Transverse colon (tissue), 4 donors: ENCODE measurements at regions not wholly inside any gene's neighbourhood (a gene's known extent, or its start where the extent isn't known, plus 50 kb on each side); places are given as distances from the start of the nearest gene placed in this dataset.

Source experiments
- CTCF ChIP-seq, 5 experiments: fragments of 200-600 bp in 3 of 5; fragments of 450-650 bp in 2 of 5; sonication (generic) in 3 of 5; IDR thresholded peaks; 1 replicate in 2 of 5; 2 replicates in 3 of 5; pipeline ENCODE4 v1.5.1; 2016 to 2017; ENCODE audit warnings: antibody characterized with exemption in 5 of 5, inconsistent platforms in 3 of 5, mild to moderate bottlenecking in 2 of 5, moderate library complexity in 1 of 5
- EP300 ChIP-seq: sonication (generic); formaldehyde crosslinking; IDR thresholded peaks from one replicate; pipeline ENCODE4 v1.6.1; 2017; ENCODE audit warnings: antibody characterized with exemption, low read depth
- POLR2A ChIP-seq: fragments of 450-650 bp; IDR thresholded peaks from one replicate; pipeline ENCODE4 v1.6.1; 2016; ENCODE audit warnings: antibody characterized with exemption, mild to moderate bottlenecking, moderate library complexity
- POLR2AphosphoS5 ChIP-seq, 3 donors: sonication (generic); formaldehyde crosslinking; IDR thresholded peaks; one replicate each; pipeline ENCODE4 v1.6.1; 2016; ENCODE audit warnings: antibody characterized with exemption in 3 of 3

- no peak for TF ChIP-seq CTCF (IDR thresholded peaks at IDR 0.05)
- no peak for TF ChIP-seq POLR2A
- no peak for TF ChIP-seq POLR2AphosphoS5 (IDR thresholded peaks at IDR 0.05)
- TF ChIP-seq EP300: no peak
These were observed 232.5 kb downstream of the PARP8 start for GRCh38 chr5:50898966-50899365.
